Activated effector memory CD4-positive, alpha-beta T cell treated with Interleukin-2 at 50 U/mL for 16 hours (primary cell): ENCODE measurements at regions not wholly inside any gene's neighbourhood (a gene's known extent, or its start where the extent isn't known, plus 50 kb on each side); places are given as distances from the start of the nearest gene placed in this dataset.
"Not testable (repeated sequence)": the region's sequence is repeated elsewhere in the genome, so short reads cannot be mapped to it uniquely, and the experiment has no call there.

ENCODE experiments used
- DNase-seq: peaks from one replicate; pipeline ENCODE4 v3.0.0-alpha.2; 2020

- no peak for DNase-seq
Observed at GRCh38 chr2:234796045-234796591, 155.7 kb upstream of the SH3BP4 start.

- no peak for DNase-seq
Observed at GRCh38 chr2:234795272-234795920, 156.4 kb upstream of the SH3BP4 start.

GRCh38 chr2:234794866-234795265 is 157.0 kb upstream of the SH3BP4 start:
- no peak for DNase-seq

GRCh38 chr2:234793212-234793785 is 158.5 kb upstream of the SH3BP4 start:
- DNase-seq, result no peak

GRCh38 chr2:234792621-234793022 is 159.2 kb upstream of the SH3BP4 start:
- DNase-seq, result no peak

- DNase-seq, result not testable (repeated sequence)
Observed at GRCh38 chr2:234792096-234792495, 159.7 kb upstream of the SH3BP4 start.

- DNase-seq, result no peak
Observed at GRCh38 chr2:234790380-234790779, 161.4 kb upstream of the SH3BP4 start.

GRCh38 chr2:234789556-234790325 is 162.1 kb upstream of the SH3BP4 start:
- DNase-seq, result no peak

GRCh38 chr2:234788841-234789240 is 163.0 kb upstream of the SH3BP4 start:
- DNase-seq, result no peak

- DNase-seq, result no peak
Observed at GRCh38 chr2:234788381-234788780, 163.4 kb upstream of the SH3BP4 start.

- no peak for DNase-seq
Observed at GRCh38 chr2:234787114-234787513, 164.7 kb upstream of the SH3BP4 start.

- DNase-seq, result no peak
Observed at GRCh38 chr2:234773764-234774409, 177.9 kb upstream of the SH3BP4 start.

- no peak for DNase-seq
Observed at GRCh38 chr2:234773129-234773528, 178.7 kb upstream of the SH3BP4 start.

GRCh38 chr2:234772733-234773060 is 179.1 kb upstream of the SH3BP4 start:
- DNase-seq, result no peak

- no peak for DNase-seq
Observed at GRCh38 chr2:234771980-234772732, 179.7 kb upstream of the SH3BP4 start.

GRCh38 chr2:234771176-234771575 is 180.6 kb upstream of the SH3BP4 start:
- no peak for DNase-seq

- DNase-seq, result no peak
Observed at GRCh38 chr2:234770715-234771141, 181.1 kb upstream of the SH3BP4 start.

GRCh38 chr2:234770031-234770506 is 181.7 kb upstream of the SH3BP4 start:
- DNase-seq, result no peak

GRCh38 chr2:234768608-234769196 is 183.1 kb upstream of the SH3BP4 start:
- DNase-seq, result no peak

- DNase-seq, result no peak
Observed at GRCh38 chr2:234765279-234765678, 186.5 kb upstream of the SH3BP4 start.

GRCh38 chr2:234764372-234764771 is 187.4 kb upstream of the SH3BP4 start:
- no peak for DNase-seq
